Activated CD4-positive, alpha-beta memory T cell treated with anti-CD3 and anti-CD28 coated beads, Interleukin-2, amount 10 ng/mL, durations not matched to agents 7 days and 5 days (primary cell): ENCODE measurements at regions not wholly inside any gene's neighbourhood (a gene's known extent, or its start where the extent isn't known, plus 50 kb on each side); places are given as distances from the start of the nearest gene placed in this dataset.

ENCODE experiments used
- CTCF ChIA-PET: fragments of 350-600 bp; sonication (Branson Sonifier 250); formaldehyde crosslinking; loops from one replicate; lab custom pipeline; 2021; ENCODE audit warnings: antibody characterized with exemption, inconsistent platforms; lab: Charles Lee
- POLR2A ChIA-PET: fragments of 350-600 bp; sonication (Branson Sonifier 250); formaldehyde crosslinking; loops from one replicate; lab custom pipeline; 2021; ENCODE audit warnings: antibody characterized with exemption; lab: Charles Lee
- DNase-seq: peaks from one replicate; pipeline ENCODE4 v3.0.0-alpha.2; 2020
- H3K27ac Mint-ChIP-seq: one replicate; pipeline ENCODE4 v1.8.0; 2021; ENCODE audit warnings: mild to moderate bottlenecking, mixed read lengths
- H3K27me3 Mint-ChIP-seq: one replicate; pipeline ENCODE4 v1.8.0; 2021; ENCODE audit warnings: mixed read lengths
- H3K36me3 Mint-ChIP-seq: one replicate; pipeline ENCODE4 v1.8.0; 2021; ENCODE audit warnings: low read depth, mixed read lengths
- H3K4me1 Mint-ChIP-seq: one replicate; pipeline ENCODE4 v1.8.0; 2021; ENCODE audit warnings: mixed read lengths
- H3K4me3 Mint-ChIP-seq: one replicate; pipeline ENCODE4 v1.8.0; 2021; ENCODE audit warnings: mild to moderate bottlenecking, mixed read lengths
- H3K9me3 Mint-ChIP-seq: one replicate; pipeline ENCODE4 v1.8.0; 2021; ENCODE audit warnings: mixed read lengths

DNA sequence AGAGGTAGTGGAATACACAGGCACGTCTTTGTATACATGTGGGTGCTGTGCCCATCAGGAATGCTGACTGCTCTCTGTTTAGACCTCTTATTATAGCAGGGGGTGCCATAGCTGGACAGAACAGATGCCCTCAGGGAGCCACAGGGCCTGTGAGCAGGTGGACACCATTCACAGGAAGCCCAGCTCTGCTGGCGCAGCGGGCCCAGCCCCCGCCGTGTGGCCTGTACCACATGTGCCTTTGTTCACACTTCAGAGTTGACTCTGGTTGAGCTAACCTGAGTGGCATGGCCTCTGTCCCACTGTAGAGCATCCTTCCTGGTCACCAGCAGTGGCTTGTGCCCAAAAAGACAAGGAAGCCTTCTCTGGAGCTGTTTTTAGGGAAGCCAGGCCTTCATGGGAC is 730.9 kb upstream of the ID2 start:
- H3K4me1 Mint-ChIP-seq: no peaks in the 10 kb centered on the region
- no peaks in the 10 kb centered on the region for H3K36me3 Mint-ChIP-seq
- H3K9me3 Mint-ChIP-seq: no peaks in the 10 kb centered on the region
- no peak for DNase-seq
- CTCF ChIA-PET: no interaction called here
- peaks cover 6% of the 10 kb centered on the region for H3K27me3 Mint-ChIP-seq
- no peak overlapping the region for H3K4me3 Mint-ChIP-seq
- H3K27ac Mint-ChIP-seq: no peak overlapping the region
- POLR2A ChIA-PET: no interaction called here

GRCh38 chr2:7951490-7951889 is 730.4 kb upstream of the ID2 start:
- POLR2A ChIA-PET: no interaction called here
- Mint-ChIP-seq H3K4me1 (no peaks in the 10 kb centered on the region), H3K27ac (no peak overlapping the region), H3K9me3 (no peaks in the 10 kb centered on the region), H3K27me3 (peaks cover 6% of the 10 kb centered on the region), H3K4me3 (no peak overlapping the region), H3K36me3 (no peaks in the 10 kb centered on the region)
- CTCF ChIA-PET: no interaction called here
- DNase-seq: no peak

DNA sequence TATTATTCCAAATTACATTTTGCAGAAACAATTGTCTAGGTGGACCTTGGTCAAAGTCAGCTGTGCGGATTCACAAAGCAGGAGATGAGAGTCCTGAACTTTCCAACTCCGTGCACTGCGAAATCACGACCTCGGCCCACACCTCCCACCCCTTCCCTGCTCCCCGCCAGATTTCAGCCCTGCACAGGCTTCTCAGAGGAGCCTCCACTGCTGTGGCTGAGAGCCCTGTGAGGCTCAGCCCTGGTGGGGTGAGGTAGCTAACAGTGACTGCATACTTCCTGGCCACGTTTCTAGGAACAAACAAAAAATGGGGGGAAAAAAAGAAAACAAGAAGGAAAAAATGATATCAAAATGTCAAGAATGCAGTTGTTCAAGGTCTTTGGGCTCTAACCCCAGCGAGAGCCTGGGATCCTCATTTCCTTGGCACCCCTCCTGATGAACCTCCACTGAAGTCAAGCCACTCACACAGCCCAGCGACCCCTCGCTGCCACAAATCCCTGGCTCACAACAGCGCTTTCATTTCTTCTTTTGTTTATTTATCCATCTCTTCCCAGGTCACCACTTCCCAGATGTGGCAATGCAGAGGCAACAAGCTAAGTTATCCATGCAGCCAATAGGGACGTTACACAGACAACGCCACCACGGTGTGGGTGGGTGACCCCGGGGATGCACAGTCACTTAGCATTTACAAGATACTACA is 729.7 kb upstream of the ID2 start:
- H3K9me3 Mint-ChIP-seq: no peaks in the 10 kb centered on the region
- ChIA-PET POLR2A (no interaction called here), CTCF (no interaction called here)
- no peaks in the 10 kb centered on the region for H3K4me1 Mint-ChIP-seq
- no peak for DNase-seq
- no peak overlapping the region for H3K27ac Mint-ChIP-seq
- H3K27me3 Mint-ChIP-seq: peaks cover 6% of the 10 kb centered on the region
- no peaks in the 10 kb centered on the region for H3K36me3 Mint-ChIP-seq
- H3K4me3 Mint-ChIP-seq: no peak overlapping the region

- Mint-ChIP-seq H3K27ac (no peak overlapping the region), H3K4me3 (no peak overlapping the region), H3K36me3 (no peaks in the 10 kb centered on the region), H3K9me3 (no peaks in the 10 kb centered on the region), H3K27me3 (peaks cover 6% of the 10 kb centered on the region), H3K4me1 (no peaks in the 10 kb centered on the region)
- DNase-seq: no peak
- ChIA-PET CTCF (no interaction called here), POLR2A (no interaction called here)
These were observed 728.7 kb upstream of the ID2 start for GRCh38 chr2:7953195-7953594.

- ChIA-PET CTCF (no interaction called here), POLR2A (no interaction called here)
- no peaks in the 10 kb centered on the region for H3K36me3 Mint-ChIP-seq
- H3K27me3 Mint-ChIP-seq: peaks cover 4% of the 10 kb centered on the region
- H3K27ac Mint-ChIP-seq: no peak overlapping the region
- no peak for DNase-seq
- no peak overlapping the region for H3K4me3 Mint-ChIP-seq
- no peaks in the 10 kb centered on the region for H3K4me1 Mint-ChIP-seq
- no peaks in the 10 kb centered on the region for H3K9me3 Mint-ChIP-seq
These were observed 727.6 kb upstream of the ID2 start for GRCh38 chr2:7954234-7954633.

DNA sequence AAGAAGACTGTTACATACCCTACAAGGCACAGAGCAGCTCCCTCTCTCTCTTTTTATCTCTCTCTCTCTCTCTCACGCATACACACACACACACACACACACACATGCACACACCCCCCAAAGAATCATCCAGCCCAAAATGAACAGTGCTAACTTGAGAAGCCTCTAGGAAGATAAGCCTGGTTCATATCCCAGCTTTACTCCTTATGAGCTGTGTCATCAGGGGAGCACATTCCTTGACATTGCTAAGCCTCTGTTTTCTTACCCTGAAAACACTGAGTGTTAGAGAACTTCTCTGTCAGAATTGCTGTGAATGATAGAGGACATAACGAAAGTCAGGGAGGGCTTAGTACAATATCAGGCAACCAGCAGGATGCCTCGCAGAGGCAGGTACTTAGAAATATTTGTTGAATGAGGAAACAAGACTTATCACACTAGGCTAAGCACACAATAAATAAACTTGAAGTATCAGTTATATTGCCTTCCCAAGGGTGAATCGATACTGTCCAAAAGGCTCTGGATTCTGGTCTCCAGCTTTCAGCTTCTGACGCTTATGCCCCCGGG is 725.6 kb upstream of the ID2 start:
- CTCF ChIA-PET: no interaction called here
- H3K27me3 Mint-ChIP-seq: peaks cover 4% of the 10 kb centered on the region
- POLR2A ChIA-PET: no interaction called here

DNA sequence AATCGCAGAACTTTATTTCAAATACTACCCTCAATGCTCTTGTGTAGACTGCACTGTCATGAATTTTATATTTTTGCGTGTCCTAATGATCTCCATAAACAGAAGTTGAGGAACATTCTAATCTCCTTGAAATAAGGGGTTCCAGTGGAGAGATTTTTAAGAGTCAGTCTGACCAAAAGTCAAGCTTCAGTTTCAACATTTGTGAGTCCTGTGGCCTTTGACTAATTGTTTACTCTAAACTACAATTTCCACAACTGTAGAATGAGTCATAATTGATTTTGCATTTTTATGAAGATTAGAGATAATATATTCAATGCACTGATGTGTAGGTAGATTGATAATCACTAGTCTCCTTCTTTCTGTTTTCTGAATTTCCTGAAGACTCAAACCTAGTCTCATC is 720.3 kb upstream of the ID2 start:
- no peaks in the 10 kb centered on the region for H3K36me3 Mint-ChIP-seq
- H3K27me3 Mint-ChIP-seq: no peaks in the 10 kb centered on the region
- DNase-seq: no peak
- no peaks in the 10 kb centered on the region for H3K9me3 Mint-ChIP-seq
- CTCF ChIA-PET: no interaction called here
- H3K27ac Mint-ChIP-seq: no peak overlapping the region
- POLR2A ChIA-PET: interaction anchor here (1.3 kb wide), 1 partner anchor 10 kb away, joined by 3 read pairs; no protein-coding TSS in a partner anchor
- peaks cover 2% of the 10 kb centered on the region for H3K4me1 Mint-ChIP-seq
- no peak overlapping the region for H3K4me3 Mint-ChIP-seq

More for the DNA sequence above, 725.6 kb upstream of the ID2 start:
- H3K27ac Mint-ChIP-seq: no peak overlapping the region
- H3K36me3 Mint-ChIP-seq: no peaks in the 10 kb centered on the region
- H3K9me3 Mint-ChIP-seq: no peaks in the 10 kb centered on the region
- no peaks in the 10 kb centered on the region for H3K4me1 Mint-ChIP-seq
- no peak overlapping the region for H3K4me3 Mint-ChIP-seq
- no peak for DNase-seq

DNA sequence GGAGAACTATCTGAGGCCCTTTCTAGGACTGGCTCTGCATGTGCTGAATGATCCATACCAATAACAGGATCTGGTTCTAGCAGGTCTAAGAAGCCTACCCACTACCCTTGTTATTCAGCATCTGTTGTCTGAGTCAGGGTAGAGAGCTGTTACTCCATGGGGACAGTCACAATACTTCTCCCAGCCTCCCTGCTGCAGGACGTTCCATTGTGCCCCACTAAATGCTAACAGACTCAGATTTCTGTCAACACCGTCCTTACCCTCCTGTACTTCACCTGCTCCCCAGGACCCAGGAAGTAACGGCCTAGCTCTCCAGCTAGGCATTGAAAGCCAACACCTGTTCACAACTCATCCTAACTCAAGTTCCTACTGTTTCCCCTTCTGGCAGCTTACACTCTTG is 719.7 kb upstream of the ID2 start:
- Mint-ChIP-seq H3K27ac (no peak overlapping the region), H3K4me1 (peaks cover 2% of the 10 kb centered on the region), H3K36me3 (no peaks in the 10 kb centered on the region), H3K4me3 (no peak overlapping the region), H3K9me3 (no peaks in the 10 kb centered on the region), H3K27me3 (no peaks in the 10 kb centered on the region)
- CTCF ChIA-PET: no interaction called here
- POLR2A ChIA-PET: interaction anchor here (1.3 kb wide), 1 partner anchor 9 kb away, joined by 3 read pairs; no protein-coding TSS in a partner anchor
- DNase-seq: no peak

- Mint-ChIP-seq H3K4me3 (no peak overlapping the region), H3K4me1 (peaks cover 2% of the 10 kb centered on the region), H3K27ac (no peak overlapping the region), H3K9me3 (no peaks in the 10 kb centered on the region), H3K36me3 (no peaks in the 10 kb centered on the region), H3K27me3 (no peaks in the 10 kb centered on the region)
- CTCF ChIA-PET: no interaction called here
- POLR2A ChIA-PET: no interaction called here
- no peak for DNase-seq
These were observed 718.1 kb upstream of the ID2 start for GRCh38 chr2:7963787-7964186.

- Mint-ChIP-seq H3K27me3 (no peaks in the 10 kb centered on the region), H3K4me3 (no peak overlapping the region), H3K9me3 (no peaks in the 10 kb centered on the region), H3K4me1 (peaks cover 2% of the 10 kb centered on the region), H3K36me3 (no peaks in the 10 kb centered on the region), H3K27ac (no peak overlapping the region)
- ChIA-PET CTCF (no interaction called here), POLR2A (no interaction called here)
- no peak for DNase-seq
These were observed 715.8 kb upstream of the ID2 start for GRCh38 chr2:7966032-7966431.

- peaks cover 2% of the 10 kb centered on the region for H3K27me3 Mint-ChIP-seq
- ChIA-PET POLR2A (no interaction called here), CTCF (no interaction called here)
- H3K4me3 Mint-ChIP-seq: no peak overlapping the region
- H3K9me3 Mint-ChIP-seq: no peaks in the 10 kb centered on the region
- no peaks in the 10 kb centered on the region for H3K4me1 Mint-ChIP-seq
- DNase-seq: no peak
- H3K36me3 Mint-ChIP-seq: no peaks in the 10 kb centered on the region
- no peak overlapping the region for H3K27ac Mint-ChIP-seq
These were observed 714.0 kb upstream of the ID2 start for GRCh38 chr2:7967707-7968405.

DNA sequence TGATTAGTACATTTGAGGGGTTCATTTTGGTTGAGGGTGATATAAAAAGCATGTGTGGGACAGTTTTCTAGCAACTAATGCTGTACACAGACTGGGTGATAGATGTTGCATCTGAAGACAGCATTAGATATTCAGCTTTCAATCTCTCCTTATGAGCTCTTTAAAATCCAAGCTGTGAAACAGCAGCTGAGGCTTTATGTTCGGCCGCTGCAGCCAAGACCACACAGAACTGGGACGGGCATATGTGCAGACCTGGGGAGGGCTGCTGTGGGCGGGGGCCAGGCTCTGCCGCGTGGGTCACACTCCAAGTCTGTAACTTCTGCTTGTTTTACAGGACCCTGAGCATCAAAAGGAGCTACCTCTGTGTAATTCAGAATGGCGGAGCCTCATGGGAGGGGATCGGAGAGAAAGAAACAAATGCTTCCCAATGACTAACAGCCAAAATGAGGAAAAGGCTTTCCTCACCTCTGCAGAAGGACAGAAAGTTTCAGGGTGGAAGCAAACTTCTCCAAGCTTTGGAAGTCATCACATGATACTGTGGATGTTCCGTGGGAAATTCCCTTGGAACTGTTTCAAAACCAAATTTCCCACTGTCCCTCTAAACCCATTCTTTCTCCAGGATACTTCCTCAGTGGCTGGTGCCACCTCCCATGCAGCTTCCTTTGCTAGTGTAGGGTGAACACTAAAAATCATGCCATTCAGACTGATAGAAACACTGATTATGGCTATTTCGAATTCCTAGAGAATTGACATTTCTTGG is 711.9 kb upstream of the ID2 start:
- Mint-ChIP-seq H3K27me3 (peaks cover 2% of the 10 kb centered on the region), H3K4me1 (no peaks in the 10 kb centered on the region), H3K27ac (no peak overlapping the region), H3K9me3 (no peaks in the 10 kb centered on the region), H3K4me3 (no peak overlapping the region), H3K36me3 (no peaks in the 10 kb centered on the region)
- POLR2A ChIA-PET: no interaction called here
- DNase-seq: no peak
- CTCF ChIA-PET: no interaction called here

GRCh38 chr2:7971248-7971647 is 710.6 kb upstream of the ID2 start:
- no peak overlapping the region for H3K4me3 Mint-ChIP-seq
- peaks cover 4% of the 10 kb centered on the region for H3K36me3 Mint-ChIP-seq
- no peaks in the 10 kb centered on the region for H3K9me3 Mint-ChIP-seq
- CTCF ChIA-PET: no interaction called here
- H3K4me1 Mint-ChIP-seq: no peaks in the 10 kb centered on the region
- POLR2A ChIA-PET: interaction anchor here (0.9 kb wide), 1 partner anchor 9 kb away, joined by 3 read pairs; no protein-coding TSS in a partner anchor
- peaks cover 2% of the 10 kb centered on the region for H3K27me3 Mint-ChIP-seq
- DNase-seq: no peak
- H3K27ac Mint-ChIP-seq: no peak overlapping the region
